Naive thymus-derived CD4-positive, alpha-beta T cell (primary cell): ENCODE measurements at regions not wholly inside any gene's neighbourhood (a gene's known extent, or its start where the extent isn't known, plus 50 kb on each side); places are given as distances from the start of the nearest gene placed in this dataset.

Source experiments
- ATAC-seq: fragments of 150-1000 bp; cut with Tn5 transposase; 2 replicates; pipeline ENCODE4 v1.10.0; 2021; ENCODE audit warnings: mild to moderate bottlenecking, moderate library complexity
- CTCF ChIA-PET: fragments of 350-600 bp; sonication (Branson Sonifier 250); formaldehyde crosslinking; loops from one replicate; lab custom pipeline; 2021; ENCODE audit warnings: antibody characterized with exemption; lab: Charles Lee
- POLR2A ChIA-PET: fragments of 350-600 bp; sonication (Branson Sonifier 250); formaldehyde crosslinking; loops from one replicate; lab custom pipeline; 2021; ENCODE audit warnings: antibody characterized with exemption, inconsistent platforms; lab: Charles Lee
- DNase-seq, 9 donors: peaks; one replicate each; pipeline versions ENCODE4 v3.0.0 to v3.0.0-alpha.2; 2020 to 2022; ENCODE audit warnings: mixed read lengths in 1 of 9
- H3K27ac ChIP-seq: one replicate; pipeline ENCODE4 v1.7.0; 2013; ENCODE audit warnings: mild to moderate bottlenecking, low read depth, low read length, moderate library complexity
- H3K27me3 ChIP-seq, 2 donors: one replicate each; pipeline ENCODE4 v1.7.0; 2013; ENCODE audit warnings: low read length in 2 of 2, mild to moderate bottlenecking in 2 of 2, moderate library complexity in 2 of 2; ENCODE audit not compliant: control insufficient read depth in 2 of 2, insufficient read depth in 2 of 2
- H3K36me3 ChIP-seq, 3 experiments: 1 replicate in 2 of 3; 2 replicates in 1 of 3; pipeline ENCODE4 v1.7.0; 2013; ENCODE audit warnings: low read length in 3 of 3, mild to moderate bottlenecking in 3 of 3, moderate library complexity in 1 of 3; ENCODE audit not compliant: insufficient read depth in 3 of 3, control insufficient read depth in 2 of 3
- H3K4me1 ChIP-seq, 2 donors: one replicate each; pipeline ENCODE4 v1.7.0; 2013; ENCODE audit warnings: low read length in 2 of 2, mild to moderate bottlenecking in 2 of 2, moderate library complexity in 1 of 2; ENCODE audit not compliant: control insufficient read depth in 2 of 2, insufficient read depth in 2 of 2
- H3K4me3 ChIP-seq: 2 replicates; pipeline ENCODE4 v1.7.0; 2013; ENCODE audit warnings: mild to moderate bottlenecking, low read length
- H3K9me3 ChIP-seq, 3 experiments: 1 replicate in 2 of 3; 2 replicates in 1 of 3; pipeline ENCODE4 v1.7.0; 2013; ENCODE audit warnings: low read length in 3 of 3; ENCODE audit not compliant: control insufficient read depth in 2 of 3
- H3K27ac Mint-ChIP-seq, 9 donors: one replicate each; pipeline ENCODE4 v1.8.0; 2020 to 2022; ENCODE audit warnings: mixed read lengths in 9 of 9, mild to moderate bottlenecking in 8 of 9, moderate library complexity in 5 of 9, inconsistent platforms in 2 of 9
- H3K27me3 Mint-ChIP-seq, 5 donors: one replicate each; pipeline ENCODE4 v1.8.0; 2021 to 2022; ENCODE audit warnings: mixed read lengths in 5 of 5, mild to moderate bottlenecking in 1 of 5
- H3K36me3 Mint-ChIP-seq, 5 donors: one replicate each; pipeline ENCODE4 v1.8.0; 2020 to 2022; ENCODE audit warnings: mixed read lengths in 5 of 5, mild to moderate bottlenecking in 3 of 5, inconsistent platforms in 1 of 5
- H3K4me1 Mint-ChIP-seq, 7 donors: one replicate each; pipeline ENCODE4 v1.8.0; 2020 to 2022; ENCODE audit warnings: mixed read lengths in 7 of 7, mild to moderate bottlenecking in 3 of 7, inconsistent platforms in 1 of 7
- H3K4me3 Mint-ChIP-seq, 10 donors: one replicate each; pipeline ENCODE4 v1.8.0; 2020 to 2022; ENCODE audit warnings: mild to moderate bottlenecking in 10 of 10, mixed read lengths in 10 of 10, moderate library complexity in 6 of 10, inconsistent platforms in 2 of 10
- H3K9me3 Mint-ChIP-seq, 11 donors: one replicate each; pipeline ENCODE4 v1.8.0; 2020 to 2022; ENCODE audit warnings: mixed read lengths in 11 of 11, mild to moderate bottlenecking in 4 of 11, inconsistent platforms in 1 of 11, moderate library complexity in 1 of 11
- intact Hi-C, 2 donors: fragments of 100-400 bp; cut with micrococcal nuclease; formaldehyde crosslinking; loops; one replicate each; pipeline ENCODE4 v1.15.1; 2023

GRCh38 chr4:32112891-32113290 is 1392.7 kb downstream of the PCDH7 start:
- H3K36me3 Mint-ChIP-seq: no peaks in the 10 kb centered on the region
- no peaks in the 10 kb centered on the region for H3K4me1 ChIP-seq
- ATAC-seq: no peak
- no peaks in the 10 kb centered on the region for H3K9me3 ChIP-seq
- DNase-seq: no peak
- intact Hi-C loops: no loop called here
- ChIA-PET POLR2A (no interaction called here), CTCF (no interaction called here)
- H3K9me3 Mint-ChIP-seq: peaks cover 0 to 8% (median 4%) of the 10 kb centered on the region in 11 donors
- H3K4me3 Mint-ChIP-seq: no peak overlapping the region
- no peaks in the 10 kb centered on the region for H3K27me3 ChIP-seq
- no peak overlapping the region for H3K4me3 ChIP-seq
- H3K27ac Mint-ChIP-seq: no peak overlapping the region
- H3K27ac ChIP-seq: no peak overlapping the region
- H3K36me3 ChIP-seq: no peaks in the 10 kb centered on the region
- H3K27me3 Mint-ChIP-seq: no peaks in the 10 kb centered on the region
- no peaks in the 10 kb centered on the region for H3K4me1 Mint-ChIP-seq

DNA sequence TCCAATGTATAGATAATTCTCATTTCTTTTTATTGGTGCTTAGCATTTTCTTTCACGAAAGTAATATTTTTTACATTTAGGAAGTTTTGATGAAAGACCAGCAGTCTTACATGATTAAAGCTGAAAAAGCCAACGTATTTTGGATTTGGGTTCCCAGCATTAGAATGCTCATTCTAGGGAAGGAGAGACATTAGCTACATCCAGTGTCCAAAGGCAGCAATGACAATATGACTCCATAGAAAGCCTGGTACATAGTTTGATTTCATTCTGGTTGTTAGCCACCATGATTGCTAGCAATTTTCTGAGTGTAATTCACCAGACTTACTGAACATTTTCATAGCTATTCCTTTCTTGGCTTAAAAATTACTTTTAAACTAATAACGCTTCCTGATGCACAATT is 1397.5 kb downstream of the PCDH7 start:
- no peaks in the 10 kb centered on the region for H3K4me1 Mint-ChIP-seq
- ChIA-PET POLR2A (no interaction called here), CTCF (no interaction called here)
- Histone ChIP-seq H3K27ac (no peak overlapping the region), H3K4me3 (no peak overlapping the region), H3K27me3 (no peaks in the 10 kb centered on the region), H3K4me1 (no peaks in the 10 kb centered on the region), H3K36me3 (no peaks in the 10 kb centered on the region), H3K9me3 (no peaks in the 10 kb centered on the region)
- H3K27ac Mint-ChIP-seq: no peak overlapping the region
- intact Hi-C loops: no loop called here
- H3K27me3 Mint-ChIP-seq: no peaks in the 10 kb centered on the region
- H3K36me3 Mint-ChIP-seq: no peaks in the 10 kb centered on the region
- DNase-seq (no peak), ATAC-seq (no peak)
- H3K4me3 Mint-ChIP-seq: no peak overlapping the region
- H3K9me3 Mint-ChIP-seq: peaks cover 0 to 9% (median 2%) of the 10 kb centered on the region in 11 donors

GRCh38 chr4:32119907-32120306 is 1399.7 kb downstream of the PCDH7 start:
- no peak overlapping the region for H3K27ac Mint-ChIP-seq
- peaks cover 0 to 12% (median 4%) of the 10 kb centered on the region in 11 donors for H3K9me3 Mint-ChIP-seq
- no peaks in the 10 kb centered on the region for H3K27me3 ChIP-seq
- no peaks in the 10 kb centered on the region for H3K4me1 Mint-ChIP-seq
- H3K27me3 Mint-ChIP-seq: no peaks in the 10 kb centered on the region
- no peaks in the 10 kb centered on the region for H3K4me1 ChIP-seq
- ChIA-PET POLR2A (no interaction called here), CTCF (no interaction called here)
- H3K4me3 ChIP-seq: no peak overlapping the region
- H3K36me3 Mint-ChIP-seq: no peaks in the 10 kb centered on the region
- intact Hi-C loops: no loop called here
- DNase-seq (no peak), ATAC-seq (no peak)
- H3K9me3 ChIP-seq: no peaks in the 10 kb centered on the region
- H3K27ac ChIP-seq: no peak overlapping the region
- no peak overlapping the region for H3K4me3 Mint-ChIP-seq
- no peaks in the 10 kb centered on the region for H3K36me3 ChIP-seq

DNA sequence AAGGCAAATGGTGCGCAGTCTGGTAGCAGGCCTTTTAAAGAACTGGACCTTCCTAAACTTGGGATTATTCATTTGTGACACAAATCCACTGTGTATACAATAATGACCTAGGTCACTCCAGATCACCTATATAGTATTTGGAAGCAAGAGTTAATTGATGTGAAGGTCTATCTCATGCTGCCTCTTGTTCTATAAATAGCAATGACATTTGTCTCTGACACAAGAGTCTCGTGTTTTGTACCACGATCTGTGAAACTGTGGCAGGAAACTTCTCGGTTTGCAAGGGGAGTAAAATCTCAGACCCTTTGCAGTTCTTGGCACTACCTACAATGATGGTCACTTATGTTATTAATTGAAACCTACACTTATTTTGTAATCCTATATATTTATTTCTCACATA is 1408.4 kb downstream of the PCDH7 start:
- Mint-ChIP-seq H3K27ac (no peak overlapping the region), H3K27me3 (no peaks in the 10 kb centered on the region), H3K4me1 (no peaks in the 10 kb centered on the region), H3K36me3 (no peaks in the 10 kb centered on the region), H3K4me3 (no peak overlapping the region), H3K9me3 (peaks cover 0 to 20% (median 8%) of the 10 kb centered on the region in 11 donors)
- Histone ChIP-seq H3K4me3 (no peak overlapping the region), H3K27ac (no peak overlapping the region), H3K36me3 (no peaks in the 10 kb centered on the region), H3K27me3 (no peaks in the 10 kb centered on the region), H3K9me3 (no peaks in the 10 kb centered on the region), H3K4me1 (no peaks in the 10 kb centered on the region)
- intact Hi-C loops: no loop called here
- no peak for DNase-seq
- POLR2A ChIA-PET: no interaction called here
- ATAC-seq: no peak
- CTCF ChIA-PET: no interaction called here

DNA sequence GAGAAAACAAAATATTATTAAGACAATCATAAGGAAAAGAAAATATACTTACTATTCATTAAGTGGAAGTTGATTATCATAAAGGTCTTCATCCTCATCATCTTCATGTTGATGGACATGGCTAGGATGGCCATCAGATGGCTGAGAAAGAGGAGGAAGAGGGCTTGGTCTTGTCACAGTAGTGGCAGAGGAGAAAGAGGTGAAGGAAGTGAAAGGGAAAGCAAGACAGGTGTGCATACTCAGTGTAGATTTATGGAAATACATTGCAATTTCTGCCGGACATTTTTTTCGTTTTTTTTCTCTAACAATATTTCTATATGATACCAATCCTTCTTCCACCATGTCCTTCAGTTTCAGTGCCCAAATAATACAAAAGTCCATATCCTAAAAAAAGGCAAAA is 1409.8 kb downstream of the PCDH7 start:
- no peaks in the 10 kb centered on the region for H3K4me1 Mint-ChIP-seq
- no peak for ATAC-seq
- H3K27me3 ChIP-seq: no peaks in the 10 kb centered on the region
- no peak overlapping the region for H3K27ac Mint-ChIP-seq
- no peak for DNase-seq
- intact Hi-C loops: no loop called here
- no peak overlapping the region for H3K4me3 ChIP-seq
- H3K27me3 Mint-ChIP-seq: no peaks in the 10 kb centered on the region
- no peaks in the 10 kb centered on the region for H3K36me3 Mint-ChIP-seq
- H3K36me3 ChIP-seq: no peaks in the 10 kb centered on the region
- H3K9me3 Mint-ChIP-seq: peaks cover 0 to 17% (median 8%) of the 10 kb centered on the region in 11 donors
- CTCF ChIA-PET: no interaction called here
- no peak overlapping the region for H3K4me3 Mint-ChIP-seq
- H3K9me3 ChIP-seq: no peaks in the 10 kb centered on the region
- POLR2A ChIA-PET: no interaction called here
- no peaks in the 10 kb centered on the region for H3K4me1 ChIP-seq
- no peak overlapping the region for H3K27ac ChIP-seq

DNA sequence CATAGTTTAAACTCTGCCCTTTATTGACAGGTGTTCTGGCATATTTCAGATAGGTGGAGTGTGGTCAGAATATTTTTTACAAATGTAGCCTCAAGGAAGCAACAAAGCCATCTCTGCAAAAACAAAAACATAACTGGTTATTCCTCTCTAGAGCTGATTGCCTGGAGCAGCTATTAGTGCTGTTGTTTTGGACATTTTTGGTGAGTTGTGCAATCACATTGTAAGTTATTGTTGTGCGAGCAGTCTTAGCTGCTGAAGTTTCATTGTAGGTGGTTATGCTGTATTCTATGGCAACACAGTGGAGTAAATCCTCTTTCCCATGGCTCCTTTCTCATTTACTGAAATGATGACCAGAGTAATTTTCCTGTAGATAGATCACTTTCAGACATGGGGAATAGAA is 1413.0 kb downstream of the PCDH7 start:
- no peaks in the 10 kb centered on the region for H3K27me3 Mint-ChIP-seq
- no peaks in the 10 kb centered on the region for H3K36me3 Mint-ChIP-seq
- H3K4me3 ChIP-seq: no peak overlapping the region
- ATAC-seq (no peak), DNase-seq (no peak)
- no peaks in the 10 kb centered on the region for H3K9me3 ChIP-seq
- ChIA-PET CTCF (no interaction called here), POLR2A (no interaction called here)
- intact Hi-C loops: no loop called here
- no peak overlapping the region for H3K27ac Mint-ChIP-seq
- peaks cover 2 to 12% (median 7%) of the 10 kb centered on the region in 11 donors for H3K9me3 Mint-ChIP-seq
- no peak overlapping the region for H3K27ac ChIP-seq
- no peaks in the 10 kb centered on the region for H3K4me1 ChIP-seq
- no peaks in the 10 kb centered on the region for H3K36me3 ChIP-seq
- H3K4me3 Mint-ChIP-seq: no peak overlapping the region
- H3K4me1 Mint-ChIP-seq: no peaks in the 10 kb centered on the region
- no peaks in the 10 kb centered on the region for H3K27me3 ChIP-seq

- H3K36me3 Mint-ChIP-seq: no peaks in the 10 kb centered on the region
- no peaks in the 10 kb centered on the region for H3K9me3 ChIP-seq
- H3K27ac ChIP-seq: no peak overlapping the region
- ChIA-PET POLR2A (no interaction called here), CTCF (no interaction called here)
- H3K36me3 ChIP-seq: no peaks in the 10 kb centered on the region
- H3K4me1 Mint-ChIP-seq: no peaks in the 10 kb centered on the region
- no peaks in the 10 kb centered on the region for H3K27me3 ChIP-seq
- DNase-seq (no peak), ATAC-seq (no peak)
- no peaks in the 10 kb centered on the region for H3K27me3 Mint-ChIP-seq
- no peak overlapping the region for H3K27ac Mint-ChIP-seq
- intact Hi-C loops: no loop called here
- H3K4me3 ChIP-seq: no peak overlapping the region
- H3K9me3 Mint-ChIP-seq: peaks cover 2 to 12% (median 7%) of the 10 kb centered on the region in 11 donors
- no peaks in the 10 kb centered on the region for H3K4me1 ChIP-seq
- H3K4me3 Mint-ChIP-seq: no peak overlapping the region
Measured at GRCh38 chr4:32133734-32134133, 1413.6 kb downstream of the PCDH7 start.
